ENCODE measurements at regions not wholly inside any gene's neighbourhood (a gene's known extent, or its start where the extent isn't known, plus 50 kb on each side); places are given as distances from the start of the nearest gene placed in this dataset.

GRCh38 chr22:49079027-49079725 lies 748.5 kb downstream of the BRD1 start:
- H3K4me3 ChIP-seq (ENCODE audit: low read depth, low read length) = no peak overlapping the region
- no peaks in the 10 kb centered on the region for H3K27me3 ChIP-seq (ENCODE audit: control insufficient read depth, insufficient read depth, low read length)
- TF ChIP-seq CTCF (IDR thresholded peaks at IDR 0.05; ENCODE audit: insufficient read depth, low read length, severe bottlenecking) = no peak
- DNase-seq (ENCODE audit: low read depth) (no peak), FAIRE-seq (no peak)
- no peaks in the 10 kb centered on the region for H3K36me3 ChIP-seq (ENCODE audit: control insufficient read depth, insufficient read depth, low read length)

GRCh38 chr22:49078076-49078710 lies 749.5 kb downstream of the BRD1 start:
- H3K27me3 ChIP-seq (ENCODE audit: control insufficient read depth, insufficient read depth, low read length) = no peaks in the 10 kb centered on the region
- H3K36me3 ChIP-seq (ENCODE audit: control insufficient read depth, insufficient read depth, low read length) = no peaks in the 10 kb centered on the region
- no peak for DNase-seq (ENCODE audit: low read depth)
- H3K4me3 ChIP-seq (ENCODE audit: low read depth, low read length) = no peak overlapping the region
- no peak for FAIRE-seq
- no peak for TF ChIP-seq CTCF (IDR thresholded peaks at IDR 0.05; ENCODE audit: insufficient read depth, low read length, severe bottlenecking)

- H3K27me3 ChIP-seq (ENCODE audit: control insufficient read depth, insufficient read depth, low read length) = no peaks in the 10 kb centered on the region
- H3K4me3 ChIP-seq (ENCODE audit: low read depth, low read length) = no peak overlapping the region
- DNase-seq (ENCODE audit: low read depth) = no peak
- TF ChIP-seq CTCF (IDR thresholded peaks at IDR 0.05; ENCODE audit: insufficient read depth, low read length, severe bottlenecking) = no peak
- H3K36me3 ChIP-seq (ENCODE audit: control insufficient read depth, insufficient read depth, low read length) = no peaks in the 10 kb centered on the region
- no peak for FAIRE-seq
These were observed 750.1 kb downstream of the BRD1 start for GRCh38 chr22:49077586-49077985.

- Histone ChIP-seq H3K36me3 (ENCODE audit: control insufficient read depth, insufficient read depth, low read length) (no peaks in the 10 kb centered on the region), H3K4me3 (ENCODE audit: low read depth, low read length) (no peak overlapping the region), H3K27me3 (ENCODE audit: control insufficient read depth, insufficient read depth, low read length) (no peaks in the 10 kb centered on the region)
- no peak for DNase-seq (ENCODE audit: low read depth)
- no peak for TF ChIP-seq CTCF (IDR thresholded peaks at IDR 0.05; ENCODE audit: insufficient read depth, low read length, severe bottlenecking)
- FAIRE-seq = no peak
These were observed 750.7 kb downstream of the BRD1 start for GRCh38 chr22:49077036-49077393.

- DNase-seq (ENCODE audit: low read depth) (no peak), FAIRE-seq (no peak)
- Histone ChIP-seq H3K36me3 (ENCODE audit: control insufficient read depth, insufficient read depth, low read length) (no peaks in the 10 kb centered on the region), H3K4me3 (ENCODE audit: low read depth, low read length) (no peak overlapping the region), H3K27me3 (ENCODE audit: control insufficient read depth, insufficient read depth, low read length) (no peaks in the 10 kb centered on the region)
- no peak for TF ChIP-seq CTCF (IDR thresholded peaks at IDR 0.05; ENCODE audit: insufficient read depth, low read length, severe bottlenecking)
These were observed 751.2 kb downstream of the BRD1 start for GRCh38 chr22:49076300-49077035.

Measured in bronchial epithelial cell (primary cell).